CD4-positive, alpha-beta T cell (primary cell): ENCODE measurements at regions not wholly inside any gene's neighbourhood (a gene's known extent, or its start where the extent isn't known, plus 50 kb on each side); places are given as distances from the start of the nearest gene placed in this dataset.

Experiments
- ATAC-seq: fragments of 200-7000 bp; cut with Tn5 transposase; one replicate; pipeline ENCODE4 v1.10.0; 2022; ENCODE audit warnings: mild to moderate bottlenecking; ENCODE audit not compliant: poor library complexity
- CTCF ChIA-PET: fragments of 350-600 bp; sonication (Branson Sonifier 250); formaldehyde crosslinking; loops from one replicate; lab custom pipeline; 2021; ENCODE audit warnings: antibody characterized with exemption, inconsistent platforms; lab: Charles Lee
- POLR2A ChIA-PET: fragments of 350-600 bp; sonication (Branson Sonifier 250); formaldehyde crosslinking; loops from one replicate; lab custom pipeline; 2021; ENCODE audit warnings: antibody characterized with exemption, inconsistent platforms; lab: Charles Lee
- DNase-seq, 14 experiments: peaks; one replicate each; pipeline ENCODE4 v3.0.0-alpha.2; 2013 to 2020; ENCODE audit warnings: mixed read lengths in 2 of 14
- H3K27ac ChIP-seq, 2 donors: one replicate each; pipeline versions ENCODE4 v1.5.1 to v1.7.0; 2013; ENCODE audit warnings: low read length in 2 of 2, low read depth in 1 of 2, mild to moderate bottlenecking in 1 of 2
- H3K27me3 ChIP-seq, 2 experiments: 1 replicate in 1 of 2; 2 replicates in 1 of 2; pipeline versions ENCODE4 v1.6.1 to v1.7.0; 2013; ENCODE audit warnings: low read length in 2 of 2, control low read depth in 1 of 2, mild to moderate bottlenecking in 1 of 2, moderate library complexity in 1 of 2; ENCODE audit not compliant: insufficient read depth in 2 of 2, control insufficient read depth in 1 of 2
- H3K36me3 ChIP-seq: one replicate; pipeline ENCODE4 v1.6.1; 2013; ENCODE audit warnings: low read length, control low read depth; ENCODE audit not compliant: insufficient read depth
- H3K4me1 ChIP-seq: one replicate; pipeline ENCODE4 v1.6.1; 2013; ENCODE audit warnings: low read length, control low read depth; ENCODE audit not compliant: insufficient read depth
- H3K4me3 ChIP-seq: one replicate; pipeline ENCODE4 v1.5.1; 2013; ENCODE audit warnings: mild to moderate bottlenecking, low read length, moderate library complexity
- H3K9me3 ChIP-seq, 2 experiments: 1 replicate in 1 of 2; 2 replicates in 1 of 2; pipeline versions ENCODE4 v1.6.1 to v1.7.0; 2013; ENCODE audit warnings: low read length in 2 of 2, mild to moderate bottlenecking in 2 of 2, control low read depth in 1 of 2, moderate library complexity in 1 of 2; ENCODE audit not compliant: control insufficient read depth in 1 of 2, insufficient read depth in 1 of 2
- H3K27ac Mint-ChIP-seq: one replicate; pipeline ENCODE4 v1.8.0; 2020; ENCODE audit warnings: mixed read lengths
- H3K27me3 Mint-ChIP-seq: one replicate; pipeline ENCODE4 v1.8.0; 2021; ENCODE audit warnings: mixed read lengths
- H3K36me3 Mint-ChIP-seq: one replicate; pipeline ENCODE4 v1.8.0; 2021; ENCODE audit warnings: low read depth, mixed read lengths
- H3K4me1 Mint-ChIP-seq: one replicate; pipeline ENCODE4 v1.8.0; 2021; ENCODE audit warnings: low read depth, mixed read lengths
- H3K4me3 Mint-ChIP-seq: one replicate; pipeline ENCODE4 v1.8.0; 2020; ENCODE audit warnings: mild to moderate bottlenecking, mixed read lengths
- H3K9me3 Mint-ChIP-seq: one replicate; pipeline ENCODE4 v1.8.0; 2020; ENCODE audit warnings: mixed read lengths
- intact Hi-C, 2 experiments: fragments of 100-400 bp; cut with DNase I in 1 of 2; cut with micrococcal nuclease in 1 of 2; formaldehyde crosslinking; loops; one replicate each; pipeline versions ENCODE4 v1.15.1 to v1.9.0; 2023 to 2025; cut with DNase I, micrococcal nuclease
- TF ChIP-seq, protein P1 (sequence below): fragments of 200-600 bp; IDR thresholded peaks from one replicate; pipeline ENCODE4 v1.8.0; 2022; ENCODE audit warnings: antibody characterized with exemption, mild to moderate bottlenecking

DNA sequence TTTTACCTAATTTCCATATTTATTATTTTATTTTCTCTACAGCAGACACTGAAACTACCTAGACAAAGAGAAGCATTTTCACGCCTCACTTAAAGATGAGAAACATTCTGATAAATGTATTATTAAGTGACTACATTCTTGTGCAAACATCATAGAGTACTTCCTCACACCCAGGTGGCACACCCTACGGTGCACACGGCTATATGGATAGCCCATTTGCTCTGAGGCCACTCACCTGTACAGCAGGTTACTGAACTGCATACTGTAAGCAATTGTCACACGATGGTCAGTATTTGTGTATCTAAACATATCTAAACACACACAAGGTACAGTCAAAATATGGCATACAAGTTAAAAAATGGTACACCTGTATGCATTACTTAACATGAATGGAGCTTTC lies 481.4 kb downstream of the CMPK2 start:
- no peaks in the 10 kb centered on the region for H3K36me3 ChIP-seq
- H3K9me3 Mint-ChIP-seq = no peaks in the 10 kb centered on the region
- intact Hi-C loops = no loop called here

DNA sequence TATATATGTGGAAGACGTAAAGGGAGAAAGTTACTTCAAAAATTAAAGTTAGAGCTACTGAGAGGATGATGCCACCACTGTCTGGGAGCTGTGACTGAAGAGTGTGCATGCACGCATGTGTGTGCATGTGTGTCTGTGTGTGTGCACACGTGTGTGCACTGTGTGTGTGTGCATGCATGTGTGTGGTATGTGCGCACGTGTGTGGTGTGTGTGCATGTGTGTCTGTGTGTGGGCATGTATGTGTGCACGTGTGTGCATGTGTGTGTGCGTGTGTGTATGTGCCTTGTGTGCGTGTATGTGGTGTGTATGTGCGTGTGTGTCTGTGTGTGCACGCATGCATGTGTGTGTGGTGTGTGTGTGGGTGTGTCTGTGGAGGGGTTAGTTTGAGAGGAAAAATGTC lies 473.4 kb downstream of the CMPK2 start:
- TF ChIP-seq, protein P1, sequence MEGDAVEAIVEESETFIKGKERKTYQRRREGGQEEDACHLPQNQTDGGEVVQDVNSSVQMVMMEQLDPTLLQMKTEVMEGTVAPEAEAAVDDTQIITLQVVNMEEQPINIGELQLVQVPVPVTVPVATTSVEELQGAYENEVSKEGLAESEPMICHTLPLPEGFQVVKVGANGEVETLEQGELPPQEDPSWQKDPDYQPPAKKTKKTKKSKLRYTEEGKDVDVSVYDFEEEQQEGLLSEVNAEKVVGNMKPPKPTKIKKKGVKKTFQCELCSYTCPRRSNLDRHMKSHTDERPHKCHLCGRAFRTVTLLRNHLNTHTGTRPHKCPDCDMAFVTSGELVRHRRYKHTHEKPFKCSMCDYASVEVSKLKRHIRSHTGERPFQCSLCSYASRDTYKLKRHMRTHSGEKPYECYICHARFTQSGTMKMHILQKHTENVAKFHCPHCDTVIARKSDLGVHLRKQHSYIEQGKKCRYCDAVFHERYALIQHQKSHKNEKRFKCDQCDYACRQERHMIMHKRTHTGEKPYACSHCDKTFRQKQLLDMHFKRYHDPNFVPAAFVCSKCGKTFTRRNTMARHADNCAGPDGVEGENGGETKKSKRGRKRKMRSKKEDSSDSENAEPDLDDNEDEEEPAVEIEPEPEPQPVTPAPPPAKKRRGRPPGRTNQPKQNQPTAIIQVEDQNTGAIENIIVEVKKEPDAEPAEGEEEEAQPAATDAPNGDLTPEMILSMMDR = no peak
- Histone ChIP-seq H3K36me3 (no peaks in the 10 kb centered on the region), H3K4me1 (no peaks in the 10 kb centered on the region), H3K4me3 (no peak overlapping the region), H3K27ac (no peak overlapping the region), H3K27me3 (no peaks in the 10 kb centered on the region), H3K9me3 (peaks cover 0 to 10% of the 10 kb centered on the region in 2 experiments)
- intact Hi-C loops = no loop called here
- ChIA-PET POLR2A (no interaction called here), CTCF (no interaction called here)
- Mint-ChIP-seq H3K27me3 (no peaks in the 10 kb centered on the region), H3K4me3 (no peak overlapping the region), H3K36me3 (no peaks in the 10 kb centered on the region), H3K9me3 (peaks cover 8% of the 10 kb centered on the region), H3K27ac (no peak overlapping the region), H3K4me1 (no peaks in the 10 kb centered on the region)
- DNase-seq (no peak), ATAC-seq (no peak)

More for the DNA sequence above, 481.4 kb downstream of the CMPK2 start:
- ATAC-seq = no peak
- TF ChIP-seq, protein P1 = no peak
- Histone ChIP-seq H3K27me3 (no peaks in the 10 kb centered on the region), H3K4me3 (no peak overlapping the region), H3K27ac (no peak overlapping the region), H3K4me1 (no peaks in the 10 kb centered on the region), H3K9me3 (peaks cover 0 to 3% of the 10 kb centered on the region in 2 experiments)
- Mint-ChIP-seq H3K4me1 (no peaks in the 10 kb centered on the region), H3K36me3 (no peaks in the 10 kb centered on the region), H3K27ac (no peak overlapping the region), H3K4me3 (no peak overlapping the region), H3K27me3 (no peaks in the 10 kb centered on the region)
- POLR2A ChIA-PET = no interaction called here
- DNase-seq = no peak
- CTCF ChIA-PET = no interaction called here

DNA sequence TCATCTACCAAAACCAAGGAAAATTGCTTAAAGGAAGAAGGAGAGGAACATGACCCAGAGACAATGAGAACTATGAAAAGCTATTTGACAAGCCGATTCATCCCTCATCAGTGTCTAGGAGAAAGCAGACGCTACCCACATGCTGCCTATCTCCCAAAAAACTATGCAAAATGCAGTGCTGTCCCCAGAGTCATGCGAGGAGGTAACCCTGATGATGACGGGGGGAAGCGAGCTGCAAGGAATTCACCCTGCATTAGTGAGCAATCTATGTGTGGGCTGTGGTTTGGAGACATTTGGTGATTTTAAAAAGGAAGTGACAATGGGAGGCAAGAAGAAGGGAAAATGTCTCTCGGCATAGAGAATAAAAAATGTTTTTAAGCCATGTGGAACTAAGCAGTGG lies 472.7 kb downstream of the CMPK2 start:
- Mint-ChIP-seq H3K27ac (no peak overlapping the region), H3K4me3 (no peak overlapping the region), H3K27me3 (no peaks in the 10 kb centered on the region), H3K4me1 (no peaks in the 10 kb centered on the region), H3K9me3 (peaks cover 8% of the 10 kb centered on the region), H3K36me3 (no peaks in the 10 kb centered on the region)
- intact Hi-C loops = no loop called here
- TF ChIP-seq, protein P1 = no peak
- ATAC-seq (no peak), DNase-seq (no peak)
- ChIA-PET CTCF (no interaction called here), POLR2A (no interaction called here)
- H3K9me3 ChIP-seq = peaks cover 0 to 10% of the 10 kb centered on the region in 2 experiments
- no peaks in the 10 kb centered on the region for H3K27me3 ChIP-seq
- H3K36me3 ChIP-seq = no peaks in the 10 kb centered on the region
- no peaks in the 10 kb centered on the region for H3K4me1 ChIP-seq
- no peak overlapping the region for H3K4me3 ChIP-seq
- H3K27ac ChIP-seq = no peak overlapping the region
